HCT116 (cell line): ENCODE measurements at regions not wholly inside any gene's neighbourhood (a gene's known extent, or its start where the extent isn't known, plus 50 kb on each side); places are given as distances from the start of the nearest gene placed in this dataset.

Experiments
- CBX3 ChIP-seq: IDR thresholded peaks from 2 replicates; pipeline ENCODE4 v1.6.1; 2012; ENCODE audit warnings: low read depth
- CEBPB ChIP-seq: IDR thresholded peaks from 2 replicates; pipeline ENCODE4 v1.6.1; 2012; ENCODE audit warnings: low read depth
- EZH2phosphoT487 ChIP-seq: fragments of 200-600 bp; IDR thresholded peaks from 2 replicates; pipeline ENCODE4 v1.6.1; 2018; ENCODE audit warnings: antibody characterized with exemption, borderline replicate concordance
- FOSL1 ChIP-seq: IDR thresholded peaks from 2 replicates; pipeline ENCODE4 v1.6.1; 2012; ENCODE audit warnings: low read depth
- JUND ChIP-seq: IDR thresholded peaks from 2 replicates; pipeline ENCODE4 v1.6.1; 2012
- POLR2A ChIP-seq: IDR thresholded peaks from 2 replicates; pipeline ENCODE4 v1.7.0; 2011; ENCODE audit warnings: borderline replicate concordance; ENCODE audit not compliant: insufficient read depth, insufficient read length; ENCODE audit errors: extremely low read depth
- POLR2AphosphoS5 ChIP-seq: IDR thresholded peaks from 2 replicates; pipeline ENCODE4 v1.6.1; 2011; ENCODE audit warnings: mild to moderate bottlenecking, low read depth, low read length, moderate library complexity
- SIN3A ChIP-seq: IDR thresholded peaks from 2 replicates; pipeline ENCODE4 v1.6.1; 2012; ENCODE audit warnings: low read depth
- SP1 ChIP-seq: IDR thresholded peaks from 2 replicates; pipeline ENCODE4 v1.6.1; 2012; ENCODE audit warnings: low read depth
- SRF ChIP-seq: IDR thresholded peaks from 2 replicates; pipeline ENCODE4 v1.6.1; 2012; ENCODE audit warnings: low read depth
- TF ChIP-seq, protein P1 (sequence below), 3 experiments: fragments of 200-600 bp in 1 of 3; sonication (generic) in 1 of 3; IDR thresholded peaks in 2 of 3; conservative IDR thresholded peaks in 1 of 3; 2 replicates each; pipeline ENCODE4 v1.5.1; 2012 to 2017; ENCODE audit warnings: low read depth in 2 of 3, low read length in 2 of 3, antibody characterized with exemption in 1 of 3, borderline replicate concordance in 1 of 3, control low read depth in 1 of 3, mild to moderate bottlenecking in 1 of 3, mixed read lengths in 1 of 3, mixed run types in 1 of 3, moderate library complexity in 1 of 3; ENCODE audit not compliant: insufficient read depth in 1 of 3
- TF ChIP-seq, protein P2 (sequence below): IDR thresholded peaks from 2 replicates; pipeline ENCODE4 v1.6.1; 2012; ENCODE audit warnings: low read depth
- TF ChIP-seq, protein P3 (sequence below): IDR thresholded peaks from 2 replicates; pipeline ENCODE4 v1.6.1; 2012
- TF ChIP-seq, protein P4 (sequence below): IDR thresholded peaks from 2 replicates; pipeline ENCODE4 v1.6.1; 2012

GRCh38 chr3:177465257-177465642, 268.0 kb upstream of the TBL1XR1 start:
- TF ChIP-seq, protein P1, sequence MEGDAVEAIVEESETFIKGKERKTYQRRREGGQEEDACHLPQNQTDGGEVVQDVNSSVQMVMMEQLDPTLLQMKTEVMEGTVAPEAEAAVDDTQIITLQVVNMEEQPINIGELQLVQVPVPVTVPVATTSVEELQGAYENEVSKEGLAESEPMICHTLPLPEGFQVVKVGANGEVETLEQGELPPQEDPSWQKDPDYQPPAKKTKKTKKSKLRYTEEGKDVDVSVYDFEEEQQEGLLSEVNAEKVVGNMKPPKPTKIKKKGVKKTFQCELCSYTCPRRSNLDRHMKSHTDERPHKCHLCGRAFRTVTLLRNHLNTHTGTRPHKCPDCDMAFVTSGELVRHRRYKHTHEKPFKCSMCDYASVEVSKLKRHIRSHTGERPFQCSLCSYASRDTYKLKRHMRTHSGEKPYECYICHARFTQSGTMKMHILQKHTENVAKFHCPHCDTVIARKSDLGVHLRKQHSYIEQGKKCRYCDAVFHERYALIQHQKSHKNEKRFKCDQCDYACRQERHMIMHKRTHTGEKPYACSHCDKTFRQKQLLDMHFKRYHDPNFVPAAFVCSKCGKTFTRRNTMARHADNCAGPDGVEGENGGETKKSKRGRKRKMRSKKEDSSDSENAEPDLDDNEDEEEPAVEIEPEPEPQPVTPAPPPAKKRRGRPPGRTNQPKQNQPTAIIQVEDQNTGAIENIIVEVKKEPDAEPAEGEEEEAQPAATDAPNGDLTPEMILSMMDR (IDR thresholded peaks at IDR 0.05 in 2 of 3, conservative IDR thresholded peaks at IDR 0.05 in 1 of 3; ENCODE audit: borderline replicate concordance in 1 of 3, insufficient read depth in 1 of 3, low read depth in 2 of 3, low read length in 2 of 3), result no peak
- no peak for TF ChIP-seq POLR2A
- no peak for TF ChIP-seq SP1
- TF ChIP-seq EZH2phosphoT487, result no peak
- TF ChIP-seq, protein P2, sequence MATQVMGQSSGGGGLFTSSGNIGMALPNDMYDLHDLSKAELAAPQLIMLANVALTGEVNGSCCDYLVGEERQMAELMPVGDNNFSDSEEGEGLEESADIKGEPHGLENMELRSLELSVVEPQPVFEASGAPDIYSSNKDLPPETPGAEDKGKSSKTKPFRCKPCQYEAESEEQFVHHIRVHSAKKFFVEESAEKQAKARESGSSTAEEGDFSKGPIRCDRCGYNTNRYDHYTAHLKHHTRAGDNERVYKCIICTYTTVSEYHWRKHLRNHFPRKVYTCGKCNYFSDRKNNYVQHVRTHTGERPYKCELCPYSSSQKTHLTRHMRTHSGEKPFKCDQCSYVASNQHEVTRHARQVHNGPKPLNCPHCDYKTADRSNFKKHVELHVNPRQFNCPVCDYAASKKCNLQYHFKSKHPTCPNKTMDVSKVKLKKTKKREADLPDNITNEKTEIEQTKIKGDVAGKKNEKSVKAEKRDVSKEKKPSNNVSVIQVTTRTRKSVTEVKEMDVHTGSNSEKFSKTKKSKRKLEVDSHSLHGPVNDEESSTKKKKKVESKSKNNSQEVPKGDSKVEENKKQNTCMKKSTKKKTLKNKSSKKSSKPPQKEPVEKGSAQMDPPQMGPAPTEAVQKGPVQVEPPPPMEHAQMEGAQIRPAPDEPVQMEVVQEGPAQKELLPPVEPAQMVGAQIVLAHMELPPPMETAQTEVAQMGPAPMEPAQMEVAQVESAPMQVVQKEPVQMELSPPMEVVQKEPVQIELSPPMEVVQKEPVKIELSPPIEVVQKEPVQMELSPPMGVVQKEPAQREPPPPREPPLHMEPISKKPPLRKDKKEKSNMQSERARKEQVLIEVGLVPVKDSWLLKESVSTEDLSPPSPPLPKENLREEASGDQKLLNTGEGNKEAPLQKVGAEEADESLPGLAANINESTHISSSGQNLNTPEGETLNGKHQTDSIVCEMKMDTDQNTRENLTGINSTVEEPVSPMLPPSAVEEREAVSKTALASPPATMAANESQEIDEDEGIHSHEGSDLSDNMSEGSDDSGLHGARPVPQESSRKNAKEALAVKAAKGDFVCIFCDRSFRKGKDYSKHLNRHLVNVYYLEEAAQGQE, result no peak
- no peak for TF ChIP-seq FOSL1
- TF ChIP-seq CBX3, result no peak
- TF ChIP-seq JUND, result no peak
- TF ChIP-seq, protein P3, sequence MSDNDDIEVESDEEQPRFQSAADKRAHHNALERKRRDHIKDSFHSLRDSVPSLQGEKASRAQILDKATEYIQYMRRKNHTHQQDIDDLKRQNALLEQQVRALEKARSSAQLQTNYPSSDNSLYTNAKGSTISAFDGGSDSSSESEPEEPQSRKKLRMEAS, result no peak
- no peak for TF ChIP-seq POLR2AphosphoS5
- TF ChIP-seq CEBPB, result no peak
- TF ChIP-seq SIN3A, result no peak
- TF ChIP-seq SRF, result no peak
- TF ChIP-seq, protein P4, sequence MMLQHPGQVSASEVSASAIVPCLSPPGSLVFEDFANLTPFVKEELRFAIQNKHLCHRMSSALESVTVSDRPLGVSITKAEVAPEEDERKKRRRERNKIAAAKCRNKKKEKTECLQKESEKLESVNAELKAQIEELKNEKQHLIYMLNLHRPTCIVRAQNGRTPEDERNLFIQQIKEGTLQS, result no peak
